SU-DHL-6 (cell line): ENCODE measurements at regions not wholly inside any gene's neighbourhood (a gene's known extent, or its start where the extent isn't known, plus 50 kb on each side); places are given as distances from the start of the nearest gene placed in this dataset.
"Not testable (repeated sequence)": the region's sequence is repeated elsewhere in the genome, so short reads cannot be mapped to it uniquely, and the experiment has no call there.

Source experiments
- H2AFZ ChIP-seq: fragments of 200-600 bp; sonication (generic); 2 replicates; pipeline ENCODE4 v1.6.1; 2014; ENCODE audit warnings: low read depth, mild to moderate bottlenecking, moderate library complexity, mixed read lengths, antibody characterized with exemption, low read length; ENCODE audit not compliant: severe bottlenecking
- H3F3A ChIP-seq: fragments of 200-600 bp; shearing (Covaris generic); 2 replicates; pipeline ENCODE4 v1.6.0; 2016; ENCODE audit warnings: antibody characterized with exemption, mild to moderate bottlenecking; ENCODE audit not compliant: insufficient read depth
- H3K27ac ChIP-seq: fragments of 200-600 bp; sonication (generic); 2 replicates; pipeline ENCODE4 v1.5.1; 2016; ENCODE audit warnings: low read depth, mild to moderate bottlenecking, low read length, moderate library complexity, mixed read lengths
- H3K27me3 ChIP-seq: fragments of 200-600 bp; sonication (generic), shearing (Covaris generic); 2 replicates; pipeline ENCODE4 v1.6.0; 2014; ENCODE audit warnings: mild to moderate bottlenecking, low read length
- H3K36me3 ChIP-seq: fragments of 200-600 bp; sonication (generic); 2 replicates; pipeline ENCODE4 v1.6.1; 2014; ENCODE audit warnings: mild to moderate bottlenecking, low read length, mixed read lengths
- H3K4me2 ChIP-seq: fragments of 300-600, 200-600 bp; shearing (Covaris generic), sonication (generic); 2 replicates; pipeline ENCODE4 v1.6.0; 2014; ENCODE audit warnings: low read length, low read depth, mild to moderate bottlenecking; ENCODE audit not compliant: poor library complexity, severe bottlenecking
- H3K4me3 ChIP-seq: fragments of 200-600 bp; sonication (generic); 2 replicates; pipeline ENCODE4 v1.5.1; 2014; ENCODE audit warnings: antibody characterized with exemption, low read length, mild to moderate bottlenecking, mixed read lengths; ENCODE audit not compliant: insufficient read depth, poor library complexity, severe bottlenecking
- H3K79me2 ChIP-seq: fragments of 200-600 bp; sonication (generic); 2 replicates; pipeline ENCODE4 v1.6.1; 2014; ENCODE audit warnings: mild to moderate bottlenecking, low read length, moderate library complexity; ENCODE audit not compliant: insufficient read depth
- H3K9ac ChIP-seq: fragments of 200-600 bp; sonication (generic); 2 replicates; pipeline ENCODE4 v1.7.0; 2014; ENCODE audit warnings: mild to moderate bottlenecking, low read length
- H3K9me2 ChIP-seq: fragments of 200-600 bp; sonication (generic); replicated peaks from 2 replicates; pipeline ENCODE4 v1.6.1; 2014; ENCODE audit warnings: low read length; ENCODE audit not compliant: insufficient read depth
- H3K9me3 ChIP-seq: fragments of 200-600 bp; sonication (generic); 2 replicates; pipeline ENCODE4 v1.6.1; 2014; ENCODE audit warnings: low read length, mixed read lengths; ENCODE audit not compliant: insufficient read depth
- H4K20me1 ChIP-seq: fragments of 200-600 bp; sonication (generic); 2 replicates; pipeline ENCODE4 v1.6.1; 2014; ENCODE audit warnings: low read depth, mild to moderate bottlenecking, antibody characterized with exemption, low read length, moderate library complexity, mixed read lengths
- EZH2phosphoT487 ChIP-seq: fragments of 200-600 bp; sonication (generic), shearing (Covaris generic); conservative IDR thresholded peaks from 2 replicates; pipeline ENCODE4 v1.6.1; 2018; ENCODE audit warnings: mild to moderate bottlenecking, antibody characterized with exemption, low read length, moderate library complexity, mixed read lengths
- TF ChIP-seq, protein P1 (sequence below): fragments of 200-600 bp; sonication (generic); IDR thresholded peaks from one replicate; pipeline ENCODE4 v1.5.1; 2017; ENCODE audit warnings: antibody characterized with exemption, mild to moderate bottlenecking, low read length, moderate library complexity; ENCODE audit not compliant: insufficient read depth, poor library complexity, severe bottlenecking

DNA sequence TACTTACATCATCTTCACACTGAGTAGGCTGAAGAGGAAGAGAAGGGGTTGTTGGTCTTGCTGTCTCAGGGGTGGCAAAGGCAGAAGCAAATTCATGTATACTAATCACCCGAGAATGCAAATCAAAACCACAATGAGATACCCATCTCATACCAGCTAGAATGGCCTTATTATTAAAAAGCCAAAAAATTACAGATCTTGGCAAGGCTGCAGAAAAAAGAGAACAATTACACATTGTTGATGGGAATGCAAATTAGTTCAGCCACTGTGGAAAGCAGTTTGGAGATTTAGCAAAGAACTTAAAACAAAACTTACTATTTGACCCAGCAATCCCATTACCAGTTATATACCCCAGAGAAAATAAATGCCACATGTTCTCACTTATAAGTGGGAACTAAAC lies 154.9 kb downstream of the SEC23A start:
- Histone ChIP-seq H3K9me3 (no peaks in the 10 kb centered on the region), H3K9ac (no peak overlapping the region), H3K79me2 (no peaks in the 10 kb centered on the region), H3K27ac (no peak overlapping the region), H4K20me1 (no peaks in the 10 kb centered on the region), H3K4me3 (no peak overlapping the region), H3K9me2 (no peaks in the 10 kb centered on the region), H3K4me2 (no peak overlapping the region), H3K27me3 (no peaks in the 10 kb centered on the region), H3F3A (no peaks in the 10 kb centered on the region), H2AFZ (no peak overlapping the region), H3K36me3 (no peaks in the 10 kb centered on the region)
- TF ChIP-seq EZH2phosphoT487: no peak
- TF ChIP-seq, protein P1, sequence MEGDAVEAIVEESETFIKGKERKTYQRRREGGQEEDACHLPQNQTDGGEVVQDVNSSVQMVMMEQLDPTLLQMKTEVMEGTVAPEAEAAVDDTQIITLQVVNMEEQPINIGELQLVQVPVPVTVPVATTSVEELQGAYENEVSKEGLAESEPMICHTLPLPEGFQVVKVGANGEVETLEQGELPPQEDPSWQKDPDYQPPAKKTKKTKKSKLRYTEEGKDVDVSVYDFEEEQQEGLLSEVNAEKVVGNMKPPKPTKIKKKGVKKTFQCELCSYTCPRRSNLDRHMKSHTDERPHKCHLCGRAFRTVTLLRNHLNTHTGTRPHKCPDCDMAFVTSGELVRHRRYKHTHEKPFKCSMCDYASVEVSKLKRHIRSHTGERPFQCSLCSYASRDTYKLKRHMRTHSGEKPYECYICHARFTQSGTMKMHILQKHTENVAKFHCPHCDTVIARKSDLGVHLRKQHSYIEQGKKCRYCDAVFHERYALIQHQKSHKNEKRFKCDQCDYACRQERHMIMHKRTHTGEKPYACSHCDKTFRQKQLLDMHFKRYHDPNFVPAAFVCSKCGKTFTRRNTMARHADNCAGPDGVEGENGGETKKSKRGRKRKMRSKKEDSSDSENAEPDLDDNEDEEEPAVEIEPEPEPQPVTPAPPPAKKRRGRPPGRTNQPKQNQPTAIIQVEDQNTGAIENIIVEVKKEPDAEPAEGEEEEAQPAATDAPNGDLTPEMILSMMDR: no peak

DNA sequence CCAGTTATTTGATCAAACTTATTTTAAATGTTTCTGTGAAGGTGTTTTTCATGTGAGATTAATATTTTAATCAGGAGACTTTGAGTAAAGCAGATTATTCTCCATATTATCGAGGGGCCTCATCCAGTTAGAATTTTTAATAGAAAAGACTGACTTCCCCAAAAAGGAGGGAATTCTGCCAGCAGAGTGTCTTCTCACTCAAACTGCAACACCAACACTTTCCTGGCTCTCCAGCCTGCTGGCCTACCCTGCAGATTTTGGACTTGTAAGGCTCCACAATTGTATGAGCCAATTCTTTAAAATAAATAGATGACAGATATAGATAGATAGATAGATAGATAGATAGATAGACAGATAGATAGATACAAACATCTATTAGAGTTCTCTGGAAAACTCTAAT lies 155.7 kb downstream of the SEC23A start:
- no peaks in the 10 kb centered on the region for H4K20me1 ChIP-seq
- no peaks in the 10 kb centered on the region for H3F3A ChIP-seq
- no peaks in the 10 kb centered on the region for H3K9me2 ChIP-seq
- no peak overlapping the region for H2AFZ ChIP-seq
- H3K9ac ChIP-seq: no peak overlapping the region
- no peaks in the 10 kb centered on the region for H3K36me3 ChIP-seq
- no peak overlapping the region for H3K27ac ChIP-seq
- no peak for TF ChIP-seq EZH2phosphoT487
- TF ChIP-seq, protein P1: no peak
- no peak overlapping the region for H3K4me2 ChIP-seq
- no peaks in the 10 kb centered on the region for H3K79me2 ChIP-seq
- no peaks in the 10 kb centered on the region for H3K9me3 ChIP-seq
- H3K27me3 ChIP-seq: no peaks in the 10 kb centered on the region
- no peak overlapping the region for H3K4me3 ChIP-seq

DNA sequence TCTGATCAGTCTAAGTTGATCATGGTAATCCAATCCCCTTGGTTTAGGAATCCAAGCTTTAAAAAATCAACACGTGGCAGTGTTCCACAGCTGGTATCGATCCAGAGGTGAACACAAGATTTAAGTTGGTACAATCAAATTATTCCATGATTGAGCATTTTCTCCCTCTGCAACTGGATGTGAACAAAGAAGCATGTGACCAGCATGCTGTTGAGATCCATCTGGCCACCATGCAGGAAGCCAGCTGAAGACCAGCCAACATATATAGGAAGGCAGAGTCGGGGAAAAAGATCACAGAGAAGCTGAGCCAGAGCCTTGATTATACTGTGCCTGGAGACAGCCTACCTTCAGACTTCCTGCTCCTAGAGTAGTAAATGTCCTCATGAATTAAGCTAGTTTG lies 158.3 kb downstream of the SEC23A start:
- no peak overlapping the region for H3K27ac ChIP-seq
- no peak overlapping the region for H3K9ac ChIP-seq
- no peaks in the 10 kb centered on the region for H4K20me1 ChIP-seq
- no peaks in the 10 kb centered on the region for H3K79me2 ChIP-seq
- H3K4me2 ChIP-seq: no peak overlapping the region
- H2AFZ ChIP-seq: no peak overlapping the region
- no peaks in the 10 kb centered on the region for H3K36me3 ChIP-seq
- no peaks in the 10 kb centered on the region for H3F3A ChIP-seq
- H3K9me2 ChIP-seq: no peaks in the 10 kb centered on the region
- H3K9me3 ChIP-seq: no peaks in the 10 kb centered on the region
- H3K27me3 ChIP-seq: no peaks in the 10 kb centered on the region
- TF ChIP-seq, protein P1: no peak
- TF ChIP-seq EZH2phosphoT487: no peak
- H3K4me3 ChIP-seq: no peak overlapping the region

DNA sequence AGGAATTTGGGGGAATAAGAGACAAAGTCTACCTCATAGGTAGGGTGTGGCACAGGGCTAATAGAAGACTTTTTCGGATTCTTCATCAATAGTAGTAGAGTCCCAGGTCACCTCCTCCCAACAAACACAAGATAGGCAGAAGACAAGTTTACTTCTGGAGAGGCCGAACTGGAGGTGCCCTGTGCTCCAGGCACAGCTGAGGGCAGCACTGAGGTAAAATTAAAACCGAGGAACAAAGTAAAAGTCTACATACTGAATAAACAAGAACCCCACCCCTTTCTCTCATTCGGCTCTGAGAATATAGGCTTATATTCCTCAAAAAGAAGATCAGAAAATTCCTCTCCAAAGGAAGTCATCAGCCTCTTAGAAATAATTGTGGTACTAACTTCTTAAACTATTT lies 161.5 kb downstream of the SEC23A start:
- Histone ChIP-seq H3K27ac (no peak overlapping the region), H3K9me3 (no peaks in the 10 kb centered on the region), H4K20me1 (no peaks in the 10 kb centered on the region), H3K36me3 (no peaks in the 10 kb centered on the region), H3K9me2 (no peaks in the 10 kb centered on the region), H3K4me2 (no peak overlapping the region), H3K4me3 (no peak overlapping the region), H3K27me3 (no peaks in the 10 kb centered on the region), H3F3A (no peaks in the 10 kb centered on the region), H3K9ac (no peak overlapping the region), H3K79me2 (no peaks in the 10 kb centered on the region), H2AFZ (no peak overlapping the region)
- no peak for TF ChIP-seq EZH2phosphoT487
- TF ChIP-seq, protein P1: no peak

DNA sequence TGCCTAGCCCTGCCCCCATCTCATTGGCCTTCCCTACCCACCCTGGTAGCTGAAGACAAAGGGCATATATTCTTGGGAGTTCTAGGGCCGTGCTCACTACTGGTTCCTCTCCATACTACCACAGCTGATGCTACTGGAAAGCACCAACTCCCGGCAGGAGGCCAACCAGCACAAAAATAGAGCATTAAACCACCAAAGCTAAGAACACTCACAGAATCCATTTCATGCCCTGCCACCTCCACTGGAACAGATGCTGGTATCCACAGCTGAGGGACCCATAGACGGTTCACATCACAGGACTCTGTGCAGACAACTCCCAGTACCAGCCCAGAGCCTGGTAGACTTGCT lies 170.4 kb downstream of the SEC23A start:
- H3F3A ChIP-seq, H3K27ac ChIP-seq, H3K9me3 ChIP-seq, H3K36me3 ChIP-seq, H3K79me2 ChIP-seq, H4K20me1 ChIP-seq, H3K4me3 ChIP-seq, H3K9ac ChIP-seq, H3K4me2 ChIP-seq, H3K9me2 ChIP-seq, H2AFZ ChIP-seq, H3K27me3 ChIP-seq: not testable (repeated sequence)
